Astrocyte (in vitro differentiated cells and primary cell): ENCODE measurements at regions not wholly inside any gene's neighbourhood (a gene's known extent, or its start where the extent isn't known, plus 50 kb on each side); places are given as distances from the start of the nearest gene placed in this dataset.
"Not testable (repeated sequence)": the region's sequence is repeated elsewhere in the genome, so short reads cannot be mapped to it uniquely, and the experiment has no call there.

Source experiments
- CTCF ChIP-seq: IDR thresholded peaks from 2 replicates; pipeline ENCODE4 v1.5.1; 2011; ENCODE audit warnings: low read depth, mild to moderate bottlenecking, inconsistent platforms, low read length, moderate library complexity; ENCODE audit not compliant: insufficient read depth
- EZH2 ChIP-seq: IDR thresholded peaks from 2 replicates; pipeline ENCODE4 v1.6.1; 2012; ENCODE audit warnings: mild to moderate bottlenecking, low read length, inconsistent platforms; ENCODE audit not compliant: insufficient read depth

- TF ChIP-seq CTCF, EZH2: not testable (repeated sequence)
Observed at GRCh38 chr10:64044957-64045632, 523.9 kb downstream of the REEP3 start.
